NCI-H526 treated with DMSO at 0.1 percent for 48 hours (cell line): ENCODE measurements at regions not wholly inside any gene's neighbourhood (a gene's known extent, or its start where the extent isn't known, plus 50 kb on each side); places are given as distances from the start of the nearest gene placed in this dataset.
A peak's percentile ranks its signal among the peaks of the same experiment; 100 is the strongest.
"Not testable (repeated sequence)": the region's sequence is repeated elsewhere in the genome, so short reads cannot be mapped to it uniquely, and the experiment has no call there.

ENCODE experiments used
- DNase-seq: peaks from one replicate; lab custom pipeline; 2025; lab: John Stamatoyannopoulos, UW

DNA sequence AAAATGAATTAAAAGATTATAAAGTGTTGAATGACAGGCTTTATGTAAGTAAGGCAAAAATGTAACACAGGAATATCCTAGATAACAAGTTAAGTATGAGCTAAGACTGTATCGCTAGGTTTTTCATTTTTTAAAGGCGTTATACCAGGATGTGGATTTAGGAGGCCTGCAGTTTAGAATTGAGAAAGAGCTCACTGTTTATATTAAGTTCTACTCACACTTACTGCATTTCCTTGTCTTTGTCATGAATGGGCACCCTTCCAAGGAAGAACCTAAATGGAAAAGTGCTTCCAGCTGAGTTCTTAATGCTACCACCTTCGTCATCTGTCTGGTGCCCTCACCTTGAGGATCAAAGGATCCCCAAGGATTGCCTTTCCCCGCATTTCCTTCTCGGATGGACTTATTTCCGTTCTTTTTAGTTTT, 148.7 kb downstream of the SOX4 start:
- no peak for DNase-seq

DNA sequence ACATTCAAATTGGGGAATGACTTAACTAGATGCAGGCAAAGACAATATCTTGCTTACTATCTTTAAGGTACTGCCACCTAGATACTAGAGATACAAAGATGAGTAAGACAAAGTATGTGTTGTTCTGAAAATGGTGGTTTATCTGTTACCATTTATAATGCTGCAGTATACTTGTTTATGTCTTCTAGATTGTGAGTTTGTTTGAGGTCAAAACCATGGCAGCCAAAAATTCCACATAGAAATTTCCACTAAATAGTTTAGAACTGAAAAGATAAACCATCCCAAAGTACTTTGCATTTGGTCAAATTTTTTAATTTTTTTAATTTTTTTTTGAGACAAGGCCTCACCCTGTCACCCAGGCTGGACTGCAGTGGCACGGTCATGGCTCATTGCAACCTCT, 150.8 kb downstream of the SOX4 start:
- DNase-seq: no peak

DNA sequence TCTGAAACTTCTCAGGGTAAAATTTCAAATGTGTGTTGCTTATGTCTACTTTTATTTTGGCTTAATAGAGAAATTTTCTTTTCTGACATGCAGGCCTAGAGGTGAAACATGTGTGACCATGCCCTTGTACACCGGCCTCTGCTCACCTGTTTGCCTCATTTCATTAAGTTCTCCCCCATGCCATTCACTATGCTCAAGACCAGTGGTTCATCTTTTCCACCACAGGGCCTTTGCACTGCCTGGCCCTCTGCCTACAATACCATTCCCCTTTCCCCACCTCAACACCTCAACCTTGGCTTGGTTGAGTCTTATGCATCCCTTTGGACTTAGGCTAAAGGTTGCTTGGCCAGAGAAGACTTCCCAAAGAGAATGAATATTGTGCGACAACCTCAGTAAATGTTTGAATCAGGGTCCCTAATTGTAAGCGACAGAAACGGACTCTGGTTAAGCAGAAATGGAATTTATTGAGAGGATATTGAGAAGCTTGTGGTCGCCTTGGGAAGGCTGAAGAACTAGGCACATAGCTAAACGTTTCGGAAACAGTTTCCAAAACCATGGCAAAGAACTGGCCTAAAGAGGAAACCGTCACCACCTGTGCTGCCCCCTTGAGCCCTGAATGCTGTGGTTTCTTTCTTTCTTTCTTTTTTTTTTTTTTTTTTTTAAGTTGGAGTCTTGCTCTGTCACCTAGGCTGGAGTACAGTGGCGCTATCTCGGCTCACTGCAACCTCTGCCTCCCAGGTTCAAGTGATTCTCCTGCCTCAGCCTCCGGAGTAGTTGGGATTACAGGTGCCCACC, 152.2 kb downstream of the SOX4 start:
- no peak for DNase-seq

DNA sequence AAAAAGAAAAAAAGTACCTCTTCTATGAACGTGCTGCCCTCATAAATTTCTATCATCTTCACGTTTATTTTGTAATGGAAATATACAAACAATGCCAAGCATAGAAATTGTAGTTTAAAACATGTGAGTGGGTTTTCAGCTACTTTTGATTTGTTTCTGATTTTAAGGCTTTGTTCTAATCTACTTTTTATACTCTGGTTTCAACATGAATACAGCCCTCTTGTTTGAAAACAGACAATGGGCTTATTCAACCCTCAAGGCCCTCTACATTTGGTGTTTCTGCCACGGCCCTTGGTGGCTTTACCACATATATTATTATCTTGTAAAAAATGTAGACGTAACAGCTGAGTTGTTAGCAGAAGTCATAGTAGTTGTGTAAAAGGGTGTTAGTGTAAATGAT, 153.9 kb downstream of the SOX4 start:
- no peak for DNase-seq

DNA sequence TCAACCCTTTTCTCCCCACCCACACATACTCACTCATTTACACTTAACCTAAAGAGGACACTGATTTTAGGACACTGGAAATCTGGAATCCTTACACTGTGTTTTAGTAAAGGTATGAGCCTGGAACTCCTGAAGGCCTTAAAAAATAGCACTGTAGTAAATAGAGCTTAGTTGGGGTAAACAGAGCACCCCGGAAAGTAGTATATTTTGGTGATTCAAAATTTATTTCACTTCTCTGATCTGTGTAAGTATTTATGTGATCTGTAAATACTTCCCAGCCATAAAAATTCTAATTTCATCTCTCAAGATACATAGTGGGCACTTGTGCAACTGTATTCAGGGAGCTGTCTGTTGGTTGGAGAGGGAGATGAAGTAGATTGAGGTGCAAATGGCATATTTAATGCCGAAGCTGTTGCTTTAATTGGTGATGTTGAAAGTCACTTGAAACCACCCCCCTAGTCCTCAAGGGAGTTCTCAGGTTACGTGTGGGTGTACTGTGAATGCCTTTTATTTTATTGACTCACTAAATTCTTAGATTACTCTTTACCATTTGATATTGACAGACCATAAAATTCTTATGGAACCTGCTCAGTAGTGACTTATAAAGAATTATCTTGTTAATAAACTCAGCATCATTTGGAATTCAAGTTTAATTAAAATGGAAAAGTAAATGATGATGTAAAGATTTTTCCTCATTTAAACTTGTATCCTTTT, 154.9 kb downstream of the SOX4 start:
- peak; percentile 64 for DNase-seq

DNA sequence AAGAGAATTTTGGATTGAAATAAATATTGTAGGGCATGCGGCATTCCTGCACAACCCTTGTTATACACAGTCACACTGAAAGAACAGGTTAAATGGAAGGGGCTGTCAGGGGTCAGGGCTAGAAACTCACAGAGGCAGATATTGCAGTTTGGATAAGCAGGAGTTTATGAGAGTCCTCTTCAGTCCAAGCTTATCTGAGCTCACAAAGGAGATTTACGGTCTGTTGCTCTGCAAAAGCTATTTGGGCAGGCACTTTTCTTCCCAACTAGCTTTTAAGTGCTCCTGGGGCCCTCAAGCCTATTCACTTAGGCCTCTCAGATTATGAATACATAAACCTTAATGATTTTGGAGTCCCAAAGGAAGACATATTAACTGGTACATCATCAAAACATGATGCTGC, 156.2 kb downstream of the SOX4 start:
- DNase-seq: peak; percentile 21

DNA sequence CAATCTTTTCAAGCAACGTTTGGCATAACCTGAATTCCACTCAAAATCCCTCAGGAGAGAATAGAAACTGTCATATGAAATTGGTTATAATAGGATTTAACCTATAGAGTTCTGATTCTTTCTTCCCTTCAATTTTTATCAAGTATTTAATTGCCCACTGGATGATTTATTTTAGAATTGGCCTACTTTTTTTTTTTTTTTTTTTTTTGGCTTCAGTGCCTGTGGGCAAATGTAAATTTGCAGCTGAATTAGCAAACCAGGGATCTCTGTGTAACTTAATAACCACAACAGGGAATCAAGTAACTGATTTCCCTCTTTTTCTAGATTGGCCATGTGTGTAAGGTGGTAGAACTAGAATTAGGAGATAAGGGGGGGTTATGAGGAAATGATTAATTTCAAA, 157.0 kb downstream of the SOX4 start:
- peak; percentile 14 for DNase-seq

DNA sequence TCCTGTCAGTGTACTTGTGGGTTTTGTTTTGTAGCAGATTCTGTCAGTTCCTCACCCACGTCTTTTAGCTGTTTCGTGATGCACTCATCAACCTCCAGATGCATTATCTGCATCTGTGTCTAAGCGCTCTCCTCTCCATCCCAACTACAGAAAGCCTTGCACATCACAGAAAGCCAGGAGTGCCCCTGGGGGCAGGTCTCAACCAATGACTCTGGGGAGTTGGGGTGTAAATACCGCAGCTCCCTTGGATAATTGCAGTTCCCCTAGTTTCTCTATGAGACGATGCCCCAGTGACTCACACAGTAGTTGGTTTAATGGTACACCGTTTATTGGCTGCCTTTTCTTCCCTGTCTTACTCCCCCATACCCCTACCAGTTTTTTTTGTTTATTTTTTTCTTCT, 158.1 kb downstream of the SOX4 start:
- no peak for DNase-seq

DNA sequence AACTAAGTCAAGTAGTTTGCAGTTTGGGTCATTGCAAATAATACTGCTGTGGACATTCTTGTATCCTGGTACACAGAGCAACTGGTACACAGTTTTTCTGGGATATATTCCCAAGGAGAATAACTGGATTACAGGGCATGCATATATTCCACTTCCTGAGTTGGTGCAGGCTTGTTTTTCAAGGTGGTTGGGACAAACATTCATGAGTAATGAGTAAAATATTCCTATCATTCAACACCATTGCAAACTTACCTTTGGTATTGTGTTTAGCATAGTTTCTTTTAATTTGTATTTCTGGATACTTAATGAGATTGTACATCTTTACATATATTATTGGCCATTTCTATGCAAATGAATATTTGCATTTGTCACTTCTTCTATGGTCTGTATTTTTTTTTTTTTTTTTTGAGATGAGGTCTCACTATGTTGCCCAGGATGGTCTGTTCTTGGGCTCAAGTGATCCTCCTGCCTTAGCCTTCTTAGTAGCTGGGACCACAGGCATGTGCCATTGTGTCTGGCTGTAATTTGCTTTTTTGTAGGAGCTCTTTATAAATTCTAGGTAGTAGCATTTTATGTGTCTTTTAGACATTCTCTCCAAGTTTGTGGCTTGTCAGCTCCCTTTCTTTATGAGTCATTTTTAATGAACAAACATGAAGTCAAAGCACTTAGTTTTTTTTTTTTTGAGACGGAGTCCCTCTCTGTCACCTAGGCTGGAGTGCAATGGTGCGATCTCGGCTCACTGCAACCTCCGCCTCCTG, 158.7 kb downstream of the SOX4 start:
- DNase-seq: no peak

DNA sequence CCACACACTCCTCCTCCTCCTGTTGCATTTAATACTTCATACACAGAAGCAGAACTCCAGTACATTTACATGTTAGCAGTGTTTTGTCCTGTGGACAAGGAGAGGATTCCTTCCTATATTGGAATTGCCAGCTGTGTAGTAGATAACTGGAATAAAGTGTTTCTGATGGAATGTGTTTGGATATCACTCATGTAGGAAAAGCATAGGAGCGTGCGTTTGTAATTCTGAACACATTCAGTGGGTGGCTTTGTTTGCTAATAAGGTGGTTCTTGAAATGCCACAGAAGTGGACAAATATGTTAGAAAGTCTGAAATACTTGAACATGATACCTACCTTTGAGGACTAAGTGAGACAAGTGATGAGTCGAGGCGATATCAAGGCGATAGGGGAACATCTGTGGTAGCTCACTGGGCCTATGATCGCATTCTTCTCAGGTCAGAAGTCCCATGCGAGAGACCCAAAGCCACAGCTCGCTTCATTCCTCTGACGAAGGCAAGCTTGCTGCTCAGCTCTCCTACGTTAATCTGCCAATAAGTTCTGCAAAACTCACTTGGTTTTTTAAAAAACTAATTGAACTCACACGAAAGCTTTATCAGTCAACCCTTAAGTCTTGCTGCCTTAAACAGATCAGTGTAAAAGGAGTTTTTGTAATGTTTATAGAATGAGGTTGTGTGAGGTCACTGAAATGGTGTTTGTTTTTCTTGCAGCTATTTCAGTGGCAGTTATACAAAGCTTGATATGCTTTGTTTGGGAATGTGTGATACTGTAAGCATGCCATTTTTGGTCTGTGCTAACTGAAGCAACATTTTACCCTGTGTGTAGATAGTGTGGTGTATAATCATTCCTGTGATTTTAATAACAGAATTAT, 159.9 kb downstream of the SOX4 start:
- DNase-seq: peak; percentile 53

DNA sequence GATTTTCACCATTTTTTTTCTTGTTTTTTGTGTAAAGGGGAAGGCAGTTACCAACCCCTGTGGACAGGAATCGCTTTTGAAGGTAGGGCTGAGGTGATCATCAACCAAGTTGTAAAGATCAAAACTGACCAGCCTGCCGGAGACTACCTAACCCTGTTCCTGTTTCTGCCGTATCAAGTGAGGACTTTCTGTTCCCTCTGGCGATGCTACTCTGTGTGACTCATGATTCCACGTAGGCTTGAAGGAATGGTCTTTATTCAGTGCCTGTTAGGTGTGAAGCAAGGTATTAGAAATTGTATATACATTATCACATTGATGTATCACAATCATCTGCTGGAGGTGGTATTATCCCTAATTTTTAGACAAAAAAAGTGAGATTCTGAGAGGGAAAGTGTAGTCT, 161.3 kb downstream of the SOX4 start:
- DNase-seq: no peak

DNA sequence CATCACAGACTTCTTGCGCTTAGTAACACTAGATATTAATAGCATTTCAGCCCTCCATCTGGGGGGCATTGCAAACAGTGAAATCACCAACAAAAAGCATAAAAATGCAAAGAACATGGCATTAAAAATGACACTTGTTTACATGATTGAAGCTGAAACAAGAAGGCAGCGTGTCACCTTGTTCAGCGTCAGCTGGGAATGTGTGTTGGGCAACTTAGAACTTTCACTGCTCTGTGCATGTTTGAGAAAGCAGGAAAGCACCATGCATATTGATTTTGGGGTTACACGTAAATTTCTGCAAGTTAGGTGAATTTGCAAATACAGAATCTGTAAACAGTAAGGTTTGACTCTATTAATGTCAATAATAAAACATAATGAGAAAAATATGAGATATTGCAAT, 162.9 kb downstream of the SOX4 start:
- DNase-seq: no peak

DNA sequence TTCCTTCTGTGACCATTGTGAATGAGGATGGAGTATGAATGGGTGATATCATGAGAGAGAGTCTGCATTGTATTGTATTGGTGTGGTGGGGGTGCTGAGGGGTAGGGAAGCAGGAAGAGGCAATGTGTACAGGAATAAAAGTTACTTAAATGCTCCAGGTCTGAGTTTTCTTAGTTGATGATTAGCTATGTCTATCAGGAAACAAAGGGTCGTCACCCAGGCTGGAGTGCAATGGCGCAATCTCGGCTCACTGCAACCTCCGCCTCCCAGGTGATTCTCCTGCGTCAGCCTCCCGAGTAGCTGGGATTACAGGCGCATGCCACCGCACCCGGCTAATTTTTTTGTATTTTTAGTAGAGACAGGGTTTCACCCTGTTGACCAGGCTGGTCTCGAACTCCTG, 163.8 kb downstream of the SOX4 start:
- DNase-seq: not testable (repeated sequence)

DNA sequence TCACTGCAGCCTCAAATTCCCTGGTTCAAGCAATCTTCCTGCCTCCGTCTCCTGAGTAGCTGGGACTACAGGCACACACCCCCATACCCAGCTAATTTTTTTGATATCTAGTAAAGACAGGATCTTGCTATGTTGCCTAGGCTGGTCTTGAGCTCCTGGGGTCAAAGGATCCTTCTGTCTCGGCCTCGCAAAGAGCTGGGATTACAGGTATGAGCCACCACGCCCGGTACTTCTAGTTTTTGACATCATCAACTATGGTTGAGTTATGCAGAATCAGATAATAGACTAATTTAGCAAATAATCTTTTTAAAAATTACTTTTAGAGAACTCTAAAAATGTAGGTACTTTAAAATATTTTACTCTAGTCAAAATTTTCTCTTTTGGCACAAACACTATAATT, 166.2 kb downstream of the SOX4 start:
- DNase-seq: no peak

DNA sequence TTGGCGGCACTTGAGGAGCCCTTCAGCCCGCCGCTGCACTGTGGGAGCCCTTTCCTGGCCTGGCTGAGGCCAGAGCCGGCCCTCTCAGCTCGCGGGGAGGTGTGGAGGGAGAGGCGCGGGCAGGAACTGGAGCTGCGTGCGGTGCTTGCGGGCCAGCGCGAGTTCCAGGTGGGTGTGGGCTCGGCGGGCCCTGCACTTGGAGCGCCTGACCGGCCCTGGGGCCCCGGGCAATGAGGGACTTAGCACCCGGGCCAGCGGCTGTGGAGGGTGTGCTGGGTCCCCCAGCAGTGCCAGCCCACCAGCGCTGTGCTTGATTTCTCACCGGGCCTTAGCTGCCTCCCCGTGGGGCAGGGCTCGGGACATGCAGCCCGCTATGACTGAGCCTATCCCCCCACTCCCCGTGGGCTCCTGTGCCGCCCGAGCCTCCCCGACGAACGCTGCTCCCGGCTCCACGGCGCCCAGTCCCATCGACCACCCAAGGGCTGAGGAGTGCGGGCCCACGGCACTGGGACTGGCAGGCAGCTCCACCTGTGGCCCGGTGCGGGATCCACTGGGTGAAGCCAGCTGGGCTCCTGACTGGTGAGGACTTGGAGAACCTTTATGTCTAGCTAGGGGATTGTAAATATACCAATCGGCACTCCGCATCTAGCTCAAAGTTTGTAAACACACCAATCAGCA, 167.6 kb downstream of the SOX4 start:
- DNase-seq: not testable (repeated sequence)

DNA sequence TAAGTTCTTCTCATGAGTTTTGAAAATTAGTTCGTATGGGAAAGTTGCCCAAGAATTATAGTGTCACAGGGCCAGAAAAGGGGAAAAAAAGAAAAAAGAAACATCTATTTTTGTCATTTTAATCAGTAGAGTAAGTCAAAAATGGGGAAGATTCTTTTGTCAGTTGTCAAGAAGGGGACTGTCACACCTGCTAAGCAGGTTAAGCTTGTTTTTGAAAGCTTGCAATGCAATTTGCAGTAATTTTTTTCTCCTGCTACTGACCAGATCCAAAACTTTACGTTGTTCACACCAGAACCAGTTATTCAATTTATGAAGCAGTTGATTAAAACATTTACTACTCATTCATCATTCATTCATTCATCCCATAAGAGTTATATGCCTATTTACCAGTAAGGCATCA, 171.4 kb downstream of the SOX4 start:
- no peak for DNase-seq

DNA sequence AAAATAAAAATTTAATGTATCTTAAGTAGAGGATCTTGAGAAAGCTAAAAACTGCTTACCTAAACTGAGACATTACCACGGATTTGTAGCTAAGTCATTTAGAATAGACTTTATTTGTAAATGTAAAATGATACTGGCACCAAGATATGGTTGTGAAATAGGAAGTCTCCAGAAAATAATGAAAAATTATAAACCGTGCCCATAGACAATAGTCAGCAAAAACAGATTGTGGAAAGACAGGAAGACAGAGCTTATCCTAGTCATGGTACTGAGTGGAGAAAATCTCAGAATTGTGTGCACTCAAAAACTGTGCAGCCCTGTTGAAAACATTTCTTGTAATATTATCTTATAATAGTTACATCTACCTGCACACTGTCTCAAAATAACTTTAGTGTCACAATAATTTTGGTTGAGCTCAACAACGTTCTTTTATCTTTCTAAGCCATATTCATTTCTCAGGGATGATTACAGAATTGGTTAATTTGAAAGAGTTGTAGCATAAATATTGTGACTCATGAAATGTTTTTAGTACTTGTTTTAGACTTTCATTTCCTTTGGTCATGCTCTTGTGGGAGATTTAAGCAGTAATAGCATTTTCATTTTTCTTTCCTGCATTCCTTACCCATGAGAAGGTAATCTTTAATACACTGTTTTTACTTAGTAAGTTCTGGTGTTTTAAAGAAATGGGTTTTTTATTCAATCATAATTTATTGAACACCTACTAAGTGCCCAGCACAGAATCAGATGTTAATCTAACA, 174.5 kb downstream of the SOX4 start:
- no peak for DNase-seq

DNA sequence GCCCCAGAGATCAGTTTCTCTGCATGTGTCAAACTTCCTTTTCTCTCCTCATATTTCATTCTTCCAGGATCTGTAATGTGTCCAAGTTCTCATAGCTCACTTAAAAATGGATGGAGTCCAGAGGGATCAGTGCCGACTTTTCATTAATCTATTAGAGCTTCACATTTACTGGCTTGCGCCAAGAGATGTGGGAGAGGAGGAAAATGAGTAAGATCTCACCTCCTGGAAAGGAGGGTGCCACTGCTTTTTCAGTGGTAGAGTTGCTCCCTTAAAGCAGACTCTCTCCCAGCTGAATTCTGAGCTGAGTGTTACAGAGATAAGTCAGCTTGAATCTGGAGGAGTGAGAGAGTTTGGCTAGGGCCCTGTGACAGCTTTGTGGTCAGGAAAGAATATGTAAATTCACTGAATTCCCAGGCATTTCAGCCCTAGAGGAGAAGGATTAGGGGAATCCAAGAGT, 175.9 kb downstream of the SOX4 start:
- DNase-seq: no peak

DNA sequence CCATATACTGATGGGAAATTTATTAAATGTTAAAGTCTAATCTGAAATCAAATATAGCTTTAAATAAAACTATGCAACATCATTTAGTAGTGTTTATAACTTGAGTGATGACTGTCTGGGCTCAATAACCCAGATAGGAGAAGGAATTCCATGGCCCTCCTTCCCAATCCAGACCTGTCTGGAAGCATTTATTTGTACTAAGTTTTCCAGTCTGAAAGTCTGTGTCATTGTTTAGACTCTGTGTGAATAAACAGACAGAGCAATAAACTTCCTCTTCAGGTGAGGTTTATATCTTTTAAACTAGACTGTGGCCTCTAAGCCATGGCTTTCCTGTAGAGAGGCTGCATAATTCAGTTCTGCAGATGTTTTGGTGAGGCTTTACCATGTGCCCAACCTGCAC, 176.4 kb downstream of the SOX4 start:
- DNase-seq: no peak

DNA sequence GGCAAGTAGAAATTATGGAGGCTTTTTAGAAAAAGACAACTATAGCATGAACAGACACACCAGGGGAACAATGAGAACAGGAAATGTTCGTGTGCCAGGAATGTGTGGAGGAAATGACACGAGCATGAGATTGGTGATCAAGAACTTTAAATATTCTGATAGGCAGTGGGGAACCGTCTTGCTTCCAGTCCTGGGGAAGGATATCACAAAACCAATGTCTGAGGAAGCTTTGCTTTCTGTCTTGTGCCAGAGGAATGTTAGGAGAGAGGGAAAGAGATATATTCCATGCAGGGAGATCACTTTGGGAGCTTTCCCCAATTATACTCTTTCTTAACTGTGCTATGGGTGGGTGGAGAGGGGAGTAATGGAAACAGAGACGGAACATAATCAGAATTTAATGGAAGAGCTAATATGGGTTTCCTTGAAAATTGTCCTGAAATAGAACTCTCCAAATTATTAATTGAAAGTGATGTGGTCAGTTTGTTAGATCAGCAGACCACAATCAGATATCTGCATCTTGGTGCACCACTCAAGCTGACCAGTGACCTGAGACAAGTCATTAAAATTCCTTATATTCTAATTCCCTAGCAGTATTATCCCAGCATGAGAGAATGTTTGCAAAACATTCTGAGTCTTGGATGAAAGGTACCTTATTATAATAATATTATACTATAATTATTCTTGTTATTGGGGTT, 178.2 kb downstream of the SOX4 start:
- DNase-seq: no peak
